HK-2 (cell line): ENCODE measurements at regions not wholly inside any gene's neighbourhood (a gene's known extent, or its start where the extent isn't known, plus 50 kb on each side); places are given as distances from the start of the nearest gene placed in this dataset.
"Not testable (repeated sequence)": the region's sequence is repeated elsewhere in the genome, so short reads cannot be mapped to it uniquely, and the experiment has no call there.

Experiments
- DNase-seq: peaks from one replicate; pipeline ENCODE4 v3.0.0-alpha.2; 2018; ENCODE audit not compliant: unreplicated experiment

GRCh38 chr20:52434453-52434852 lies 242.9 kb upstream of the ZFP64 start:
- DNase-seq, result no peak

GRCh38 chr20:52434041-52434425 lies 242.5 kb upstream of the ZFP64 start:
- no peak for DNase-seq

- DNase-seq, result no peak
Observed at GRCh38 chr20:52433326-52434040, 241.9 kb upstream of the ZFP64 start.

- DNase-seq, result no peak
Observed at GRCh38 chr20:52432740-52433139, 241.2 kb upstream of the ZFP64 start.

GRCh38 chr20:52429029-52429428 lies 237.4 kb upstream of the ZFP64 start:
- no peak for DNase-seq

GRCh38 chr20:52427960-52428359 lies 236.4 kb upstream of the ZFP64 start:
- DNase-seq, result no peak

- no peak for DNase-seq
Observed at GRCh38 chr20:52426856-52427255, 235.3 kb upstream of the ZFP64 start.

- DNase-seq, result no peak
Observed at GRCh38 chr20:52425701-52426100, 234.1 kb upstream of the ZFP64 start.

GRCh38 chr20:52425253-52425652 lies 233.7 kb upstream of the ZFP64 start:
- no peak for DNase-seq

GRCh38 chr20:52424357-52424942 lies 232.9 kb upstream of the ZFP64 start:
- DNase-seq, result not testable (repeated sequence)

GRCh38 chr20:52423536-52424140 lies 232.1 kb upstream of the ZFP64 start:
- DNase-seq, result not testable (repeated sequence)

- no peak for DNase-seq
Observed at GRCh38 chr20:52422574-52423336, 231.2 kb upstream of the ZFP64 start.

GRCh38 chr20:52420805-52421204 lies 229.2 kb upstream of the ZFP64 start:
- no peak for DNase-seq

GRCh38 chr20:52419205-52419604 lies 227.6 kb upstream of the ZFP64 start:
- no peak for DNase-seq

- no peak for DNase-seq
Observed at GRCh38 chr20:52416953-52417352, 225.4 kb upstream of the ZFP64 start.

GRCh38 chr20:52411611-52412010 lies 220.0 kb upstream of the ZFP64 start:
- no peak for DNase-seq

- no peak for DNase-seq
Observed at GRCh38 chr20:52410731-52411234, 219.2 kb upstream of the ZFP64 start.

- no peak for DNase-seq
Observed at GRCh38 chr20:52410182-52410647, 218.6 kb upstream of the ZFP64 start.

- no peak for DNase-seq
Observed at GRCh38 chr20:52405986-52406385, 214.4 kb upstream of the ZFP64 start.

GRCh38 chr20:52405417-52405816 lies 213.8 kb upstream of the ZFP64 start:
- DNase-seq, result no peak

- DNase-seq, result no peak
Observed at GRCh38 chr20:52404671-52405070, 213.1 kb upstream of the ZFP64 start.

GRCh38 chr20:52402950-52403349 lies 211.4 kb upstream of the ZFP64 start:
- no peak for DNase-seq
